Activated CD4-positive, alpha-beta T cell treated with anti-CD3 and anti-CD28 coated beads, Interleukin-2, amount 50 U/mL, for 16 hours (primary cell): ENCODE measurements at regions not wholly inside any gene's neighbourhood (a gene's known extent, or its start where the extent isn't known, plus 50 kb on each side); places are given as distances from the start of the nearest gene placed in this dataset.
A peak's percentile ranks its signal among the peaks of the same experiment; 100 is the strongest.
"Not testable (repeated sequence)": the region's sequence is repeated elsewhere in the genome, so short reads cannot be mapped to it uniquely, and the experiment has no call there.

Source experiments
- DNase-seq: peaks from one replicate; pipeline ENCODE4 v3.0.0-alpha.2; 2020

- no peak for DNase-seq
Measured at GRCh38 chr5:100641833-100642232, 106.7 kb downstream of the FAM174A start.

GRCh38 chr5:100643473-100643872 is 108.3 kb downstream of the FAM174A start:
- no peak for DNase-seq

GRCh38 chr5:100644185-100644584 is 109.0 kb downstream of the FAM174A start:
- no peak for DNase-seq

GRCh38 chr5:100644776-100645175 is 109.6 kb downstream of the FAM174A start:
- no peak for DNase-seq

GRCh38 chr5:100646011-100646410 is 110.8 kb downstream of the FAM174A start:
- no peak for DNase-seq

GRCh38 chr5:100646691-100647090 is 111.5 kb downstream of the FAM174A start:
- DNase-seq = no peak

GRCh38 chr5:100647461-100648230 is 112.5 kb downstream of the FAM174A start:
- DNase-seq = no peak

GRCh38 chr5:100654895-100655294 is 119.7 kb downstream of the FAM174A start:
- DNase-seq = no peak

GRCh38 chr5:100656771-100657170 is 121.6 kb downstream of the FAM174A start:
- not testable (repeated sequence) for DNase-seq

GRCh38 chr5:100659080-100659795 is 124.1 kb downstream of the FAM174A start:
- DNase-seq = no peak

- no peak for DNase-seq
Measured at GRCh38 chr5:100664140-100664539, 129.0 kb downstream of the FAM174A start.

- peak; percentile 63 for DNase-seq
Measured at GRCh38 chr5:100667161-100667630, 132.0 kb downstream of the FAM174A start.

- no peak for DNase-seq
Measured at GRCh38 chr5:100668511-100668910, 133.3 kb downstream of the FAM174A start.

- DNase-seq = no peak
Measured at GRCh38 chr5:100676817-100677631, 141.8 kb downstream of the FAM174A start.

- no peak for DNase-seq
Measured at GRCh38 chr5:100682625-100683024, 147.5 kb downstream of the FAM174A start.

- DNase-seq = no peak
Measured at GRCh38 chr5:100683881-100684280, 148.7 kb downstream of the FAM174A start.

GRCh38 chr5:100685122-100685521 is 149.9 kb downstream of the FAM174A start:
- not testable (repeated sequence) for DNase-seq

- not testable (repeated sequence) for DNase-seq
Measured at GRCh38 chr5:100688834-100689233, 153.7 kb downstream of the FAM174A start.

- no peak for DNase-seq
Measured at GRCh38 chr5:100690036-100690560, 154.9 kb downstream of the FAM174A start.

GRCh38 chr5:100691085-100691484 is 155.9 kb downstream of the FAM174A start:
- no peak for DNase-seq

- DNase-seq = no peak
Measured at GRCh38 chr5:100691548-100691947, 156.4 kb downstream of the FAM174A start.

- DNase-seq = no peak
Measured at GRCh38 chr5:100693481-100693880, 158.3 kb downstream of the FAM174A start.

GRCh38 chr5:100694100-100694499 is 158.9 kb downstream of the FAM174A start:
- DNase-seq = no peak
